Liver (tissue), 8 donors: ENCODE measurements at regions not wholly inside any gene's neighbourhood (a gene's known extent, or its start where the extent isn't known, plus 50 kb on each side); places are given as distances from the start of the nearest gene placed in this dataset.

ENCODE experiments used
- DNase-seq: peaks from one replicate; pipeline ENCODE4 v3.0.0-alpha.2; 2017; ENCODE audit warnings: low spot score
- H3K27ac ChIP-seq, 2 donors: one replicate each; pipeline ENCODE4 v1.7.0; 2013; ENCODE audit warnings: inconsistent platforms in 2 of 2, low read length in 2 of 2, control low read depth in 1 of 2, low read depth in 1 of 2, mild to moderate bottlenecking in 1 of 2
- H3K27me3 ChIP-seq, 4 donors: one replicate each; pipeline versions ENCODE4 v1.6.1 to v1.7.0; 2013; ENCODE audit warnings: low read length in 3 of 4, inconsistent platforms in 1 of 4, mild to moderate bottlenecking in 1 of 4, moderate library complexity in 1 of 4; ENCODE audit not compliant: control insufficient read depth in 4 of 4, insufficient read depth in 4 of 4
- H3K36me3 ChIP-seq, 4 donors: one replicate each; pipeline versions ENCODE4 v1.6.1 to v1.7.0; 2013; ENCODE audit warnings: low read length in 3 of 4, mild to moderate bottlenecking in 3 of 4, low read depth in 1 of 4, moderate library complexity in 1 of 4; ENCODE audit not compliant: control insufficient read depth in 4 of 4, insufficient read depth in 3 of 4
- H3K4me1 ChIP-seq, 4 donors: one replicate each; pipeline versions ENCODE4 v1.6.1 to v1.7.0; 2013; ENCODE audit warnings: low read length in 3 of 4, mild to moderate bottlenecking in 3 of 4, moderate library complexity in 1 of 4; ENCODE audit not compliant: control insufficient read depth in 4 of 4, insufficient read depth in 4 of 4
- H3K4me3 ChIP-seq, 3 donors: one replicate each; pipeline versions ENCODE4 v1.6.1 to v1.7.0; 2013; ENCODE audit warnings: low read length in 3 of 3, control low read depth in 1 of 3, low read depth in 1 of 3, mild to moderate bottlenecking in 1 of 3
- H3K9ac ChIP-seq, 2 donors: one replicate each; pipeline ENCODE4 v1.7.0; 2013; ENCODE audit warnings: low read length in 2 of 2, mild to moderate bottlenecking in 2 of 2, moderate library complexity in 2 of 2, control low read depth in 1 of 2, low read depth in 1 of 2
- H3K9me3 ChIP-seq, 4 donors: one replicate each; pipeline versions ENCODE4 v1.6.1 to v1.7.0; 2013; ENCODE audit warnings: low read length in 3 of 4; ENCODE audit not compliant: control insufficient read depth in 4 of 4
- ATF3 ChIP-seq: IDR thresholded peaks from 2 replicates; pipeline ENCODE4 v1.6.1; 2016; ENCODE audit warnings: antibody characterized with exemption
- CTCF ChIP-seq: fragments of 150-350 bp; IDR thresholded peaks from 2 replicates; pipeline ENCODE4 v1.5.1; 2017; ENCODE audit warnings: improper control_type of control experiment, low read depth, low read length; ENCODE audit not compliant: missing input control
- EGR1 ChIP-seq, 2 donors: IDR thresholded peaks; 2 replicates each; pipeline ENCODE4 v1.6.1; 2016 to 2018; ENCODE audit warnings: antibody characterized with exemption in 2 of 2, low read depth in 2 of 2
- FOXA1 ChIP-seq: IDR thresholded peaks from 2 replicates; pipeline ENCODE4 v1.6.1; 2016; ENCODE audit warnings: antibody characterized with exemption
- FOXA2 ChIP-seq: IDR thresholded peaks from 2 replicates; pipeline ENCODE4 v1.6.1; 2016; ENCODE audit warnings: antibody characterized with exemption
- GABPA ChIP-seq, 2 donors: IDR thresholded peaks in 1 of 2; conservative IDR thresholded peaks in 1 of 2; 2 replicates each; pipeline ENCODE4 v1.6.1; 2016; ENCODE audit warnings: antibody characterized with exemption in 2 of 2, mild to moderate bottlenecking in 1 of 2, moderate library complexity in 1 of 2
- HNF4A ChIP-seq, 2 donors: conservative IDR thresholded peaks; 2 replicates each; pipeline ENCODE4 v1.6.1; 2016; ENCODE audit warnings: antibody characterized with exemption in 2 of 2, mild to moderate bottlenecking in 2 of 2
- HNF4G ChIP-seq: IDR thresholded peaks from 2 replicates; pipeline ENCODE4 v1.6.1; 2016; ENCODE audit warnings: antibody characterized with exemption
- JUND ChIP-seq, 2 donors: IDR thresholded peaks; 2 replicates each; pipeline ENCODE4 v1.6.1; 2016; ENCODE audit warnings: antibody characterized with exemption in 2 of 2
- MAX ChIP-seq: IDR thresholded peaks from 2 replicates; pipeline ENCODE4 v1.6.1; 2016; ENCODE audit warnings: antibody characterized with exemption
- NR2F2 ChIP-seq: IDR thresholded peaks from 2 replicates; pipeline ENCODE4 v1.6.1; 2016; ENCODE audit warnings: antibody characterized with exemption
- RAD21 ChIP-seq, 2 donors: IDR thresholded peaks; 2 replicates each; pipeline ENCODE4 v1.6.1; 2016; ENCODE audit warnings: antibody characterized with exemption in 2 of 2, mild to moderate bottlenecking in 2 of 2
- REST ChIP-seq: IDR thresholded peaks from 2 replicates; pipeline ENCODE4 v1.6.1; 2016; ENCODE audit warnings: antibody characterized with exemption, mild to moderate bottlenecking
- RXRA ChIP-seq, 2 donors: IDR thresholded peaks; 2 replicates each; pipeline ENCODE4 v1.6.1; 2017 to 2018; ENCODE audit warnings: antibody characterized with exemption in 2 of 2, mild to moderate bottlenecking in 1 of 2
- SP1 ChIP-seq: IDR thresholded peaks from 2 replicates; pipeline ENCODE4 v1.6.1; 2018; ENCODE audit warnings: antibody characterized with exemption, mild to moderate bottlenecking
- TAF1 ChIP-seq: conservative IDR thresholded peaks from 2 replicates; pipeline ENCODE4 v1.6.1; 2016; ENCODE audit warnings: antibody characterized with exemption, mild to moderate bottlenecking
- YY1 ChIP-seq: IDR thresholded peaks from 2 replicates; pipeline ENCODE4 v1.6.1; 2016; ENCODE audit warnings: antibody characterized with exemption, mild to moderate bottlenecking
- ZBTB33 ChIP-seq: IDR thresholded peaks from 2 replicates; pipeline ENCODE4 v1.6.1; 2016; ENCODE audit warnings: antibody characterized with exemption
- WGBS: extraction: QIAGEN DNeasy Blood & Tissue Kit; methylation state at CpG from one replicate; pipeline ENCODE4 v1.1.7; 2013; 5-methylcytosine and 5-hydroxymethylcytosine counted together
- donor health status: healthy.
- donor health status: healthy.
- donor health status: healthy.
- donor health status: healthy.
- donor health status: healthy.

GRCh38 chr14:59036134-59036533 is 152.3 kb upstream of the DAAM1 start (continued):
- TF ChIP-seq FOXA2 (no peak), RXRA (IDR thresholded peaks at IDR 0.05) (no peak)

- Histone ChIP-seq H3K4me3 (no peak overlapping the region), H3K9me3 (no peaks in the 10 kb centered on the region), H3K27ac (no peak overlapping the region), H3K4me1 (no peaks in the 10 kb centered on the region), H3K27me3 (no peaks in the 10 kb centered on the region), H3K9ac (no peak overlapping the region), H3K36me3 (no peaks in the 10 kb centered on the region)
- no peak for TF ChIP-seq CTCF
- no peak for TF ChIP-seq RXRA (IDR thresholded peaks at IDR 0.05)
- no peak for TF ChIP-seq FOXA1
- no peak for TF ChIP-seq HNF4A (conservative IDR thresholded peaks at IDR 0.05)
- no peak for TF ChIP-seq GABPA (IDR thresholded peaks at IDR 0.05 in 1 of 2, conservative IDR thresholded peaks at IDR 0.05 in 1 of 2)
- no peak for TF ChIP-seq EGR1 (IDR thresholded peaks at IDR 0.05; ENCODE audit: low read depth in 2 of 2)
- no peak for TF ChIP-seq JUND (IDR thresholded peaks at IDR 0.05)
- TF ChIP-seq SP1: no peak
- no peak for TF ChIP-seq FOXA2
- TF ChIP-seq HNF4G: no peak
- no peak for TF ChIP-seq REST
- no peak for TF ChIP-seq ZBTB33
- no peak for TF ChIP-seq NR2F2
- TF ChIP-seq TAF1: no peak
- TF ChIP-seq RAD21 (IDR thresholded peaks at IDR 0.05): no peak
- no peak for TF ChIP-seq YY1
- TF ChIP-seq MAX: no peak
- TF ChIP-seq ATF3: no peak
- 71% methylated on average over 3 of the region's 3 CpGs for WGBS
- no peak for DNase-seq
Measured at GRCh38 chr14:59037086-59037485, 151.4 kb upstream of the DAAM1 start.
